Esophagus squamous epithelium (tissue), 5 donors: ENCODE measurements at regions not wholly inside any gene's neighbourhood (a gene's known extent, or its start where the extent isn't known, plus 50 kb on each side); places are given as distances from the start of the nearest gene placed in this dataset.
"Not testable (repeated sequence)": the region's sequence is repeated elsewhere in the genome, so short reads cannot be mapped to it uniquely, and the experiment has no call there.

Source experiments
- DNase-seq: peaks from one replicate; lab custom pipeline; 2025; lab: John Stamatoyannopoulos, UW
- H3K27ac ChIP-seq, 4 donors: fragments of 200-600 bp; sonication (generic); one replicate each; pipeline ENCODE4 v1.5.1; 2016 to 2019; ENCODE audit warnings: mild to moderate bottlenecking in 1 of 4
- H3K27me3 ChIP-seq, 4 donors: fragments of 200-600 bp; sonication (generic); 1 replicate in 3 of 4; 2 replicates in 1 of 4; pipeline versions ENCODE4 v1.5.1 to v1.6.0; 2017 to 2021; ENCODE audit warnings: antibody characterized with exemption in 1 of 4
- H3K36me3 ChIP-seq, 3 donors: fragments of 200-600 bp; sonication (generic); one replicate each; pipeline ENCODE4 v1.5.1; 2016 to 2019
- H3K4me1 ChIP-seq, 3 donors: fragments of 200-600 bp; sonication (generic); one replicate each; pipeline ENCODE4 v1.5.1; 2017 to 2019
- H3K4me3 ChIP-seq, 4 donors: fragments of 200-600 bp; sonication (generic); 1 replicate in 3 of 4; 2 replicates in 1 of 4; pipeline ENCODE4 v1.5.1; 2016 to 2019; ENCODE audit warnings: mild to moderate bottlenecking in 2 of 4, moderate library complexity in 1 of 4
- H3K9me3 ChIP-seq, 3 donors: fragments of 200-600 bp; sonication (generic); one replicate each; pipeline ENCODE4 v1.5.1; 2016 to 2019
- CTCF ChIP-seq, 6 experiments: fragments of 450-650 bp in 4 of 6; fragments of 200-600 bp in 2 of 6; sonication (generic) in 2 of 6; IDR thresholded peaks; one replicate each; pipeline ENCODE4 v1.5.1; 2016 to 2019; ENCODE audit warnings: antibody characterized with exemption in 6 of 6, mild to moderate bottlenecking in 4 of 6, moderate library complexity in 4 of 6
- POLR2A ChIP-seq, 4 donors: fragments of 450-650 bp; IDR thresholded peaks; one replicate each; pipeline ENCODE4 v1.6.1; 2017; ENCODE audit warnings: antibody characterized with exemption in 4 of 4, mild to moderate bottlenecking in 4 of 4, moderate library complexity in 3 of 4
- WGBS, 2 donors: methylation state at CpG; one replicate each; pipeline ENCODE4 v1.1.5; 2018; 5-methylcytosine and 5-hydroxymethylcytosine counted together
- intact Hi-C: fragments of 100-400 bp; cut with DNase I; formaldehyde crosslinking; loops from one replicate; pipeline ENCODE4 v1.15.0; 2022
- donor health status: DM: yes; HTN: yes; CAD: no.

- no peaks in the 10 kb centered on the region for H3K4me1 ChIP-seq
- H3K4me3 ChIP-seq: no peak overlapping the region
- WGBS, 2 donors: 23 to 44% methylated on average over 2 of the region's 2 CpGs
- H3K27me3 ChIP-seq: no peaks in the 10 kb centered on the region
- no peaks in the 10 kb centered on the region for H3K36me3 ChIP-seq
- no peak overlapping the region for H3K27ac ChIP-seq
- no peak for TF ChIP-seq CTCF (IDR thresholded peaks at IDR 0.05)
- no peak for TF ChIP-seq POLR2A (IDR thresholded peaks at IDR 0.05)
- intact Hi-C loops: no loop called here
- no peaks in the 10 kb centered on the region for H3K9me3 ChIP-seq
- no peak for DNase-seq
These were observed 1631.0 kb downstream of the CDH8 start for GRCh38 chr16:60405286-60405685.

- intact Hi-C loops: no loop called here
- DNase-seq: no peak
- Histone ChIP-seq H3K27me3 (no peaks in the 10 kb centered on the region), H3K36me3 (no peaks in the 10 kb centered on the region), H3K9me3 (no peaks in the 10 kb centered on the region), H3K4me1 (no peaks in the 10 kb centered on the region), H3K4me3 (no peak overlapping the region), H3K27ac (no peak overlapping the region)
- TF ChIP-seq POLR2A (IDR thresholded peaks at IDR 0.05) (no peak), CTCF (IDR thresholded peaks at IDR 0.05) (no peak)
- 66 to 83% methylated on average over 3 of the region's 3 CpGs for WGBS, 2 donors
These were observed 1631.8 kb downstream of the CDH8 start for GRCh38 chr16:60404401-60404800.

GRCh38 chr16:60402941-60403340 is 1633.3 kb downstream of the CDH8 start:
- intact Hi-C loops, H3K4me3 ChIP-seq, H3K36me3 ChIP-seq, DNase-seq, H3K9me3 ChIP-seq, H3K4me1 ChIP-seq, H3K27me3 ChIP-seq, H3K27ac ChIP-seq: not testable (repeated sequence)
- 80 to 98% methylated on average over 6 to 9 of the region's 9 CpGs for WGBS, 2 donors

- DNase-seq: no peak
- no peaks in the 10 kb centered on the region for H3K36me3 ChIP-seq
- intact Hi-C loops: no loop called here
- no peaks in the 10 kb centered on the region for H3K4me1 ChIP-seq
- 65 to 82% methylated on average over 4 of the region's 4 CpGs for WGBS, 2 donors
- no peak overlapping the region for H3K27ac ChIP-seq
- no peaks in the 10 kb centered on the region for H3K9me3 ChIP-seq
- H3K27me3 ChIP-seq: no peaks in the 10 kb centered on the region
- TF ChIP-seq CTCF (IDR thresholded peaks at IDR 0.05): no peak
- no peak for TF ChIP-seq POLR2A (IDR thresholded peaks at IDR 0.05)
- no peak overlapping the region for H3K4me3 ChIP-seq
These were observed 1643.9 kb downstream of the CDH8 start for GRCh38 chr16:60392380-60392779.

GRCh38 chr16:60371591-60371990 is 1637.5 kb upstream of the GOT2 start:
- no peaks in the 10 kb centered on the region for H3K9me3 ChIP-seq
- 41 to 64% methylated on average over 2 of the region's 2 CpGs for WGBS, 2 donors
- H3K4me1 ChIP-seq: no peaks in the 10 kb centered on the region
- TF ChIP-seq CTCF (IDR thresholded peaks at IDR 0.05) (no peak), POLR2A (IDR thresholded peaks at IDR 0.05) (no peak)
- intact Hi-C loops: no loop called here
- no peak for DNase-seq
- no peaks in the 10 kb centered on the region for H3K27me3 ChIP-seq
- H3K27ac ChIP-seq: no peak overlapping the region
- no peak overlapping the region for H3K4me3 ChIP-seq
- no peaks in the 10 kb centered on the region for H3K36me3 ChIP-seq

GRCh38 chr16:60367739-60368138 is 1633.6 kb upstream of the GOT2 start:
- Histone ChIP-seq H3K27me3 (no peaks in the 10 kb centered on the region), H3K36me3 (no peaks in the 10 kb centered on the region), H3K27ac (no peak overlapping the region), H3K9me3 (no peaks in the 10 kb centered on the region), H3K4me1 (no peaks in the 10 kb centered on the region), H3K4me3 (no peak overlapping the region)
- DNase-seq: no peak
- TF ChIP-seq POLR2A (IDR thresholded peaks at IDR 0.05) (no peak), CTCF (IDR thresholded peaks at IDR 0.05) (no peak)
- intact Hi-C loops: no loop called here
- 74 to 78% methylated on average over 3 of the region's 3 CpGs for WGBS, 2 donors
